GM23338 (cell line): ENCODE measurements at regions not wholly inside any gene's neighbourhood (a gene's known extent, or its start where the extent isn't known, plus 50 kb on each side); places are given as distances from the start of the nearest gene placed in this dataset.

Experiments
- ATAC-seq: fragments of 200-7000 bp; cut with Tn5 transposase; 3 replicates; pipeline ENCODE4 v1.9.1; 2020
- DNase-seq: peaks from one replicate; pipeline ENCODE4 v3.0.0-alpha.2; 2015; ENCODE audit warnings: low spot score
- H2AFZ ChIP-seq: fragments of 200-600 bp; sonication (generic); 2 replicates; pipeline ENCODE4 v1.8.0; 2016; ENCODE audit warnings: antibody characterized with exemption, mild to moderate bottlenecking, moderate library complexity
- H3F3A ChIP-seq: fragments of 200-600 bp; sonication (generic); replicated peaks from 2 replicates; pipeline ENCODE4 v1.8.0; 2017; ENCODE audit warnings: antibody characterized with exemption, mixed run types, low read depth
- H3K27ac ChIP-seq: fragments of 200-600 bp; sonication (generic); 2 replicates; pipeline ENCODE4 v1.6.1; 2016; ENCODE audit warnings: low read depth
- H3K27me3 ChIP-seq: fragments of 200-600 bp; sonication (generic); 2 replicates; pipeline ENCODE4 v1.8.0; 2016; ENCODE audit warnings: mild to moderate bottlenecking, mixed run types, moderate library complexity; ENCODE audit not compliant: insufficient read depth
- H3K36me3 ChIP-seq: fragments of 200-600 bp; sonication (generic); 2 replicates; pipeline ENCODE4 v1.8.0; 2016; ENCODE audit warnings: mild to moderate bottlenecking; ENCODE audit not compliant: insufficient read depth
- H3K4me1 ChIP-seq: fragments of 200-600 bp; sonication (generic); 2 replicates; pipeline ENCODE4 v1.8.0; 2016; ENCODE audit warnings: mild to moderate bottlenecking, moderate library complexity; ENCODE audit not compliant: insufficient read depth
- H3K4me2 ChIP-seq: fragments of 200-600 bp; sonication (generic); 2 replicates; pipeline ENCODE4 v1.7.1; 2017; ENCODE audit warnings: mixed run types
- H3K4me3 ChIP-seq: fragments of 200-600 bp; sonication (generic); 2 replicates; pipeline ENCODE4 v1.6.1; 2016; ENCODE audit warnings: mixed run types
- H3K79me2 ChIP-seq: fragments of 200-600 bp; sonication (generic); replicated peaks from 2 replicates; pipeline ENCODE4 v1.8.0; 2017; ENCODE audit warnings: mild to moderate bottlenecking; ENCODE audit not compliant: insufficient read depth
- H3K9me2 ChIP-seq: fragments of 200-600 bp; sonication (generic); 2 replicates; pipeline ENCODE4 v1.8.0; 2017; ENCODE audit not compliant: insufficient read depth
- H4K20me1 ChIP-seq: fragments of 200-600 bp; sonication (generic); replicated peaks from 2 replicates; pipeline ENCODE4 v1.8.0; 2017; ENCODE audit warnings: mild to moderate bottlenecking; ENCODE audit not compliant: insufficient read depth
- H3K27ac Mint-ChIP-seq: 2 replicates; pipeline ENCODE4 v1.8.0; 2020; ENCODE audit warnings: inconsistent platforms, mild to moderate bottlenecking, moderate library complexity, mixed read lengths
- H3K27me3 Mint-ChIP-seq: 3 replicates; pipeline ENCODE4 v1.8.0; 2022; ENCODE audit warnings: low read depth, mild to moderate bottlenecking, moderate library complexity, mixed read lengths, inconsistent platforms; ENCODE audit not compliant: insufficient read depth, poor library complexity
- H3K36me3 Mint-ChIP-seq: 3 replicates; pipeline ENCODE4 v1.8.0; 2021; ENCODE audit warnings: low read depth, mild to moderate bottlenecking, inconsistent platforms, moderate library complexity, mixed read lengths
- H3K4me1 Mint-ChIP-seq: 3 replicates; pipeline ENCODE4 v1.8.0; 2020; ENCODE audit warnings: mild to moderate bottlenecking, inconsistent platforms, mixed read lengths
- H3K4me3 Mint-ChIP-seq: 3 replicates; pipeline ENCODE4 v1.8.0; 2021; ENCODE audit warnings: moderate library complexity, mild to moderate bottlenecking, inconsistent platforms, mixed read lengths
- H3K9me3 Mint-ChIP-seq: 3 replicates; pipeline ENCODE4 v1.8.0; 2020; ENCODE audit warnings: moderate library complexity, mild to moderate bottlenecking, inconsistent platforms, mixed read lengths
- ETS1 ChIP-seq: IDR thresholded peaks from 2 replicates; pipeline ENCODE4 v1.6.1; 2016; ENCODE audit warnings: antibody characterized with exemption

DNA sequence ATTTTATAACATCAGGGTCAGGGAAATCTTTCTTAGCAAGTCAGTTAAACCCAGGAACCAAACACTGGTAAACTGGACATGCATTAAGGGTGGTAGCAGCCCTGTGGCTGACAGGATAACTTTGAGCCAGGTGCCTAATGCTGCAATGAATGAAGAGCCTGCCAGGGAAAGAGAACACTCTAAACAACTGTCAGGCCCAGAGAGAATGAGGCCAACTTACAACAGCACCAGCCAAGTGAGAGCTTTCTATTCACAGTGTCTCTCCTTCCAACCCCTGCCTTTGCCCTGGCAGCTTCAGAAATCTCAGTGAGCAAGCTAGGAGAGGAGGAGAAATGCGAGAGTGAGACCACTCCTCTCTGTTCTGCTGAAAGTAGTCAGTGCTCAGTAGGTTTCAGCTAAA lies 50.4 kb upstream of the ATP2C1 start:
- no peaks in the 10 kb centered on the region for H3K36me3 ChIP-seq
- no peak for DNase-seq
- H3K27me3 ChIP-seq, result no peaks in the 10 kb centered on the region
- H3K27ac ChIP-seq, result no peak overlapping the region
- H2AFZ ChIP-seq, result peak overlapping the region; percentile 44; the same call in 1 of the 2 replicates
- no peak for TF ChIP-seq ETS1
- H3K27ac Mint-ChIP-seq, result no peak overlapping the region
- H3K9me3 Mint-ChIP-seq, result no peaks in the 10 kb centered on the region
- H3K4me3 Mint-ChIP-seq, result no peak overlapping the region
- no peaks in the 10 kb centered on the region for H3K36me3 Mint-ChIP-seq
- H3K4me1 Mint-ChIP-seq, result peaks cover 54% of the 10 kb centered on the region
- H3K27me3 Mint-ChIP-seq, result peaks cover 5% of the 10 kb centered on the region
- peaks cover 30% of the 10 kb centered on the region for H3K4me1 ChIP-seq
- no peaks in the 10 kb centered on the region for H3K79me2 ChIP-seq
- H4K20me1 ChIP-seq, result no peaks in the 10 kb centered on the region
- H3K4me3 ChIP-seq, result no peak overlapping the region
- no peaks in the 10 kb centered on the region for H3F3A ChIP-seq
- peaks cover 3% of the 10 kb centered on the region; the same call in 1 of the 2 replicates for H3K9me2 ChIP-seq
- H3K4me2 ChIP-seq, result no peak overlapping the region
- no peak for ATAC-seq
